GM12892 (cell line): ENCODE measurements at regions not wholly inside any gene's neighbourhood (a gene's known extent, or its start where the extent isn't known, plus 50 kb on each side); places are given as distances from the start of the nearest gene placed in this dataset.

Source experiments
- POLR2A ChIP-seq: IDR thresholded peaks from 2 replicates; pipeline ENCODE4 v1.6.1; 2011; ENCODE audit warnings: low read depth, low read length, control low read depth
- POLR2AphosphoS5 ChIP-seq: IDR thresholded peaks from 2 replicates; pipeline ENCODE4 v1.6.1; 2011; ENCODE audit warnings: low read depth, low read length, control low read depth
- TAF1 ChIP-seq: IDR thresholded peaks from 2 replicates; pipeline ENCODE4 v1.6.1; 2011; ENCODE audit warnings: low read depth, mild to moderate bottlenecking, control low read depth, low read length, borderline replicate concordance

GRCh38 chr7:101724957-101725356, 92.5 kb upstream of the CUX1 start:
- TF ChIP-seq POLR2A (no peak), TAF1 (no peak), POLR2AphosphoS5 (no peak)
